SU-DHL-6 (cell line): ENCODE measurements at regions not wholly inside any gene's neighbourhood (a gene's known extent, or its start where the extent isn't known, plus 50 kb on each side); places are given as distances from the start of the nearest gene placed in this dataset.

Experiments used
- H2AFZ ChIP-seq: fragments of 200-600 bp; sonication (generic); 2 replicates; pipeline ENCODE4 v1.6.1; 2014; ENCODE audit warnings: low read depth, mild to moderate bottlenecking, moderate library complexity, mixed read lengths, antibody characterized with exemption, low read length; ENCODE audit not compliant: severe bottlenecking
- H3F3A ChIP-seq: fragments of 200-600 bp; shearing (Covaris generic); 2 replicates; pipeline ENCODE4 v1.6.0; 2016; ENCODE audit warnings: antibody characterized with exemption, mild to moderate bottlenecking; ENCODE audit not compliant: insufficient read depth
- H3K27ac ChIP-seq: fragments of 200-600 bp; sonication (generic); 2 replicates; pipeline ENCODE4 v1.5.1; 2016; ENCODE audit warnings: low read depth, mild to moderate bottlenecking, low read length, moderate library complexity, mixed read lengths
- H3K27me3 ChIP-seq: fragments of 200-600 bp; sonication (generic), shearing (Covaris generic); 2 replicates; pipeline ENCODE4 v1.6.0; 2014; ENCODE audit warnings: mild to moderate bottlenecking, low read length
- H3K36me3 ChIP-seq: fragments of 200-600 bp; sonication (generic); 2 replicates; pipeline ENCODE4 v1.6.1; 2014; ENCODE audit warnings: mild to moderate bottlenecking, low read length, mixed read lengths
- H3K4me2 ChIP-seq: fragments of 300-600, 200-600 bp; shearing (Covaris generic), sonication (generic); 2 replicates; pipeline ENCODE4 v1.6.0; 2014; ENCODE audit warnings: low read length, low read depth, mild to moderate bottlenecking; ENCODE audit not compliant: poor library complexity, severe bottlenecking
- H3K4me3 ChIP-seq: fragments of 200-600 bp; sonication (generic); 2 replicates; pipeline ENCODE4 v1.5.1; 2014; ENCODE audit warnings: antibody characterized with exemption, low read length, mild to moderate bottlenecking, mixed read lengths; ENCODE audit not compliant: insufficient read depth, poor library complexity, severe bottlenecking
- H3K79me2 ChIP-seq: fragments of 200-600 bp; sonication (generic); 2 replicates; pipeline ENCODE4 v1.6.1; 2014; ENCODE audit warnings: mild to moderate bottlenecking, low read length, moderate library complexity; ENCODE audit not compliant: insufficient read depth
- H3K9ac ChIP-seq: fragments of 200-600 bp; sonication (generic); 2 replicates; pipeline ENCODE4 v1.7.0; 2014; ENCODE audit warnings: mild to moderate bottlenecking, low read length
- H3K9me2 ChIP-seq: fragments of 200-600 bp; sonication (generic); replicated peaks from 2 replicates; pipeline ENCODE4 v1.6.1; 2014; ENCODE audit warnings: low read length; ENCODE audit not compliant: insufficient read depth
- H3K9me3 ChIP-seq: fragments of 200-600 bp; sonication (generic); 2 replicates; pipeline ENCODE4 v1.6.1; 2014; ENCODE audit warnings: low read length, mixed read lengths; ENCODE audit not compliant: insufficient read depth
- H4K20me1 ChIP-seq: fragments of 200-600 bp; sonication (generic); 2 replicates; pipeline ENCODE4 v1.6.1; 2014; ENCODE audit warnings: low read depth, mild to moderate bottlenecking, antibody characterized with exemption, low read length, moderate library complexity, mixed read lengths
- EZH2phosphoT487 ChIP-seq: fragments of 200-600 bp; sonication (generic), shearing (Covaris generic); conservative IDR thresholded peaks from 2 replicates; pipeline ENCODE4 v1.6.1; 2018; ENCODE audit warnings: mild to moderate bottlenecking, antibody characterized with exemption, low read length, moderate library complexity, mixed read lengths
- TF ChIP-seq, protein P1 (sequence below): fragments of 200-600 bp; sonication (generic); IDR thresholded peaks from one replicate; pipeline ENCODE4 v1.5.1; 2017; ENCODE audit warnings: antibody characterized with exemption, mild to moderate bottlenecking, low read length, moderate library complexity; ENCODE audit not compliant: insufficient read depth, poor library complexity, severe bottlenecking

DNA sequence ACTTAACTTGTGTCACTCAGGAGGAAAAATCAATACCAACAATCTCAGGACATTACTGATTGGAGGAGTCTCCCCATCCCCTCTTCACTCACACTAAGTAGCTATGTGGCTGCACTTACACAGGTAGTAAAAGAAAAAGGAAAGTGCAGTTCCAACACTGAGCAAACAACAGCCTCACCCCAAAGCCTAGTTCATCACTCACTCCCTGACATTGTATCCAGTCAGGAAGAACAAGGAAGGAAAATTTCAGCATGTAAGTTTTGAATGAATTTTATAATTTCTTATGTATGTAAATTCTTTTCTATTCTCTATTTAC, 273.4 kb downstream of the IGSF11 start:
- Histone ChIP-seq H3K4me3 (no peak overlapping the region), H3K9me2 (no peaks in the 10 kb centered on the region), H3K4me2 (no peak overlapping the region), H2AFZ (no peak overlapping the region), H3K36me3 (no peaks in the 10 kb centered on the region), H3K79me2 (no peaks in the 10 kb centered on the region), H3K9me3 (no peaks in the 10 kb centered on the region), H4K20me1 (no peaks in the 10 kb centered on the region), H3F3A (no peaks in the 10 kb centered on the region), H3K9ac (no peak overlapping the region), H3K27me3 (no peaks in the 10 kb centered on the region), H3K27ac (no peak overlapping the region)
- TF ChIP-seq, protein P1, sequence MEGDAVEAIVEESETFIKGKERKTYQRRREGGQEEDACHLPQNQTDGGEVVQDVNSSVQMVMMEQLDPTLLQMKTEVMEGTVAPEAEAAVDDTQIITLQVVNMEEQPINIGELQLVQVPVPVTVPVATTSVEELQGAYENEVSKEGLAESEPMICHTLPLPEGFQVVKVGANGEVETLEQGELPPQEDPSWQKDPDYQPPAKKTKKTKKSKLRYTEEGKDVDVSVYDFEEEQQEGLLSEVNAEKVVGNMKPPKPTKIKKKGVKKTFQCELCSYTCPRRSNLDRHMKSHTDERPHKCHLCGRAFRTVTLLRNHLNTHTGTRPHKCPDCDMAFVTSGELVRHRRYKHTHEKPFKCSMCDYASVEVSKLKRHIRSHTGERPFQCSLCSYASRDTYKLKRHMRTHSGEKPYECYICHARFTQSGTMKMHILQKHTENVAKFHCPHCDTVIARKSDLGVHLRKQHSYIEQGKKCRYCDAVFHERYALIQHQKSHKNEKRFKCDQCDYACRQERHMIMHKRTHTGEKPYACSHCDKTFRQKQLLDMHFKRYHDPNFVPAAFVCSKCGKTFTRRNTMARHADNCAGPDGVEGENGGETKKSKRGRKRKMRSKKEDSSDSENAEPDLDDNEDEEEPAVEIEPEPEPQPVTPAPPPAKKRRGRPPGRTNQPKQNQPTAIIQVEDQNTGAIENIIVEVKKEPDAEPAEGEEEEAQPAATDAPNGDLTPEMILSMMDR, result no peak
- TF ChIP-seq EZH2phosphoT487, result no peak

DNA sequence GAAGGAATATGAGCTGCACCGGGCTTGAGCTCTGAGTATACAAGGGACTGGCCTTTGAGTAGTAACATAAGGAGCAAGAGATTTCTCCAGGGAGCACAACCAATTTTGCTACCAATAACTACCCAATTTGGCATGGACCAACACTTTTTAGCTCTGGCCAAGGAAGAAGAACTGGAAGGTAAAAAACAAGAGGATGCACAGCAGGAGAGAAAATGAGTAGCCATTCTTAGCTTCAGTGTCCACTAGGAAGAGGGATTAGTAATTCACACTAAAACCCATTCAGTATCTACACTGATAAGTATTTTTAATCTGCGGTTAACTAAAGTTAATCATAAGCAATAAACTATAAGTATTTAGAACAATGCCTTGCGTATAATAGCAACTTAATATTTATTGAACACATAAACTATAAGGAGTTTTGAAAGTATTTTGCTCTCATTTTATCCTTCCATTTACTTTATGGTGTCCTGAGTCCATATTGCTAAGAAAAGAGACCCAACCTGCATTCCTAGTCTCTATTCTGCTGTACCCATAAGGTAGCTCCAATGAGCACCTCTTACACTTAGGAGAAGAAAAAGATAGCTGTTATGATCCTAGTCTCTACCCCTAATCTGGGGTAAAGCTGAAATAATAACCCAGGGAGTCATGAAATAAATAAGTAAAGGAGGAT, 268.9 kb downstream of the IGSF11 start:
- Histone ChIP-seq H3K4me2 (no peak overlapping the region), H3K9me3 (no peaks in the 10 kb centered on the region), H3K36me3 (no peaks in the 10 kb centered on the region), H4K20me1 (no peaks in the 10 kb centered on the region), H3F3A (no peaks in the 10 kb centered on the region), H3K9ac (no peak overlapping the region), H3K9me2 (no peaks in the 10 kb centered on the region), H3K27ac (no peak overlapping the region), H3K4me3 (no peak overlapping the region), H2AFZ (no peak overlapping the region), H3K27me3 (no peaks in the 10 kb centered on the region), H3K79me2 (no peaks in the 10 kb centered on the region)
- TF ChIP-seq EZH2phosphoT487, result no peak
- TF ChIP-seq, protein P1, result no peak

DNA sequence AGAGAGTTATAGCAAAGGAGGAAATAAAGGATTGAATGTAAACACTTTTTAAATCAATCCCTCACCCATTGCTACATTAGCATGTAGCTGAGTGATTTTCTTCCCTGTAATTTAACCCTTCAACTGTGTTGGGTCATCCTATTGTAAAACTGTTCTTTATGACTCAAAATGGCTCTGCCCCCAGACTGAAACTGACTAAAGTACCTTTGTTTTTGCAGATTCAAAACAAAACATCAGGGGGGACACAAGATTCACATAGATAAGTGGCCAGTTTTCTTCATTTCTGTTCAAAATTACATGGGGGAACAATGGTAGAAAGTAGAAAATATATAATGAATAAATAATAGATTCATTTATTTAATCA, 268.4 kb downstream of the IGSF11 start:
- TF ChIP-seq, protein P1, result no peak
- TF ChIP-seq EZH2phosphoT487, result no peak
- no peak overlapping the region for H2AFZ ChIP-seq
- no peaks in the 10 kb centered on the region for H3K27me3 ChIP-seq
- no peak overlapping the region for H3K9ac ChIP-seq
- no peaks in the 10 kb centered on the region for H4K20me1 ChIP-seq
- no peak overlapping the region for H3K4me2 ChIP-seq
- H3K9me3 ChIP-seq, result no peaks in the 10 kb centered on the region
- no peaks in the 10 kb centered on the region for H3K79me2 ChIP-seq
- H3F3A ChIP-seq, result no peaks in the 10 kb centered on the region
- H3K9me2 ChIP-seq, result no peaks in the 10 kb centered on the region
- H3K4me3 ChIP-seq, result no peak overlapping the region
- H3K27ac ChIP-seq, result no peak overlapping the region
- no peaks in the 10 kb centered on the region for H3K36me3 ChIP-seq
